Psoas muscle (tissue), 7 donors: ENCODE measurements at regions not wholly inside any gene's neighbourhood (a gene's known extent, or its start where the extent isn't known, plus 50 kb on each side); places are given as distances from the start of the nearest gene placed in this dataset.

Experiments
- ATAC-seq, 4 donors: fragments of 200-7000 bp; cut with Tn5 transposase; one replicate each; pipeline ENCODE4 v1.9.1; 2020; ENCODE audit warnings: moderate library complexity in 3 of 4, mild to moderate bottlenecking in 2 of 4
- DNase-seq, 2 donors: peaks; one replicate each; pipeline ENCODE4 v3.0.0-alpha.2; 2020
- H3K27ac ChIP-seq: fragments of 200-600 bp; one replicate; pipeline ENCODE4 v1.8.0; 2022
- H3K27me3 ChIP-seq, 3 donors: fragments of 200-600 bp in 1 of 3; one replicate each; pipeline versions ENCODE4 v1.6.1 to v1.8.0; 2013 to 2022; ENCODE audit warnings: low read length in 2 of 3, mild to moderate bottlenecking in 2 of 3, moderate library complexity in 1 of 3; ENCODE audit not compliant: insufficient read depth in 3 of 3
- H3K36me3 ChIP-seq, 2 donors: fragments of 200-600 bp in 1 of 2; one replicate each; pipeline versions ENCODE4 v1.6.1 to v1.8.0; 2013 to 2022; ENCODE audit warnings: low read depth in 1 of 2, mild to moderate bottlenecking in 1 of 2, moderate library complexity in 1 of 2; ENCODE audit not compliant: insufficient read depth in 1 of 2
- H3K4me1 ChIP-seq: fragments of 200-600 bp; one replicate; pipeline ENCODE4 v1.8.0; 2022
- H3K4me3 ChIP-seq: fragments of 200-600 bp; one replicate; pipeline ENCODE4 v1.8.0; 2022; ENCODE audit warnings: mild to moderate bottlenecking
- H3K9me3 ChIP-seq: fragments of 200-600 bp; one replicate; pipeline ENCODE4 v1.8.0; 2022
- WGBS, 3 donors: extraction: QIAGEN DNeasy Blood & Tissue Kit; methylation state at CpG; one replicate each; pipeline versions ENCODE4 v1.1.6 to v1.1.7; 2013; 5-methylcytosine and 5-hydroxymethylcytosine counted together
- intact Hi-C, 2 donors: fragments of 100-400 bp; cut with DNase I; formaldehyde crosslinking; loops; one replicate each; pipeline versions ENCODE4 v1.11.0 to v1.14.2; 2022
- TF ChIP-seq, protein P1 (sequence below): fragments of 200-600 bp; IDR thresholded peaks from one replicate; pipeline ENCODE4 v1.8.0; 2022; ENCODE audit warnings: antibody characterized with exemption
- donor health status: healthy with polysubstance abuse.
- donor health status: DM: no; HTN: no; CAD: no; lungs with moderate emphysema.
- donor health status: Bipolar disorder and iron deficiency.
- donor health status: healthy.
- donor health status: DM: yes; HTN: yes; CAD: no.
- donor health status: DM: no; HTN: no; CAD: no.
- donor health status: DM: yes; HTN: yes; CAD: no.

DNA sequence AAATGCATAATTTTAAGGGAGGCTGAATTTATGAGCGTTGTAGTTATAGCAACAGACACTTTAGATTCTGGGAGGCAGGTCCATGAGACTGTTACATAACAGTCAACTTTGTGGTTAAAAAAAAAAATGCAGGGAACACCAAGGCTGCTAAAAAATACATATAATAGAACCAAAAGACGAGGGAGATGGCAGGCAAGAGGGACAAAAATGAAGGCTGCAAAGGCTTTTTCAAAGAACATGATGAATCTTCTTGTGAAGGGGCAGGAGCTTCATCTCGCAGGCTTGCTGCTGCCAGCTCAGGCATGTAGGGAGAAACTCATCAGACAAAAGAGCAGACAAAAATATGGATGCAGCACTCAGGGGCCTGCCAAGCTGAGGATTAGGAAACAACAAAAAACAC lies 243.9 kb downstream of the SHQ1 start:
- H3K4me3 ChIP-seq: no peak overlapping the region
- no peak for ATAC-seq
- intact Hi-C loops: no loop called here
- no peaks in the 10 kb centered on the region for H3K4me1 ChIP-seq
- WGBS, 3 donors: 74 to 76% (median 75%) methylated on average over 3 of the region's 3 CpGs
- TF ChIP-seq, protein P1, sequence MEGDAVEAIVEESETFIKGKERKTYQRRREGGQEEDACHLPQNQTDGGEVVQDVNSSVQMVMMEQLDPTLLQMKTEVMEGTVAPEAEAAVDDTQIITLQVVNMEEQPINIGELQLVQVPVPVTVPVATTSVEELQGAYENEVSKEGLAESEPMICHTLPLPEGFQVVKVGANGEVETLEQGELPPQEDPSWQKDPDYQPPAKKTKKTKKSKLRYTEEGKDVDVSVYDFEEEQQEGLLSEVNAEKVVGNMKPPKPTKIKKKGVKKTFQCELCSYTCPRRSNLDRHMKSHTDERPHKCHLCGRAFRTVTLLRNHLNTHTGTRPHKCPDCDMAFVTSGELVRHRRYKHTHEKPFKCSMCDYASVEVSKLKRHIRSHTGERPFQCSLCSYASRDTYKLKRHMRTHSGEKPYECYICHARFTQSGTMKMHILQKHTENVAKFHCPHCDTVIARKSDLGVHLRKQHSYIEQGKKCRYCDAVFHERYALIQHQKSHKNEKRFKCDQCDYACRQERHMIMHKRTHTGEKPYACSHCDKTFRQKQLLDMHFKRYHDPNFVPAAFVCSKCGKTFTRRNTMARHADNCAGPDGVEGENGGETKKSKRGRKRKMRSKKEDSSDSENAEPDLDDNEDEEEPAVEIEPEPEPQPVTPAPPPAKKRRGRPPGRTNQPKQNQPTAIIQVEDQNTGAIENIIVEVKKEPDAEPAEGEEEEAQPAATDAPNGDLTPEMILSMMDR: no peak
- no peaks in the 10 kb centered on the region for H3K36me3 ChIP-seq
- DNase-seq: no peak
- H3K27me3 ChIP-seq: no peaks in the 10 kb centered on the region
- H3K9me3 ChIP-seq: no peaks in the 10 kb centered on the region
- H3K27ac ChIP-seq: no peak overlapping the region

DNA sequence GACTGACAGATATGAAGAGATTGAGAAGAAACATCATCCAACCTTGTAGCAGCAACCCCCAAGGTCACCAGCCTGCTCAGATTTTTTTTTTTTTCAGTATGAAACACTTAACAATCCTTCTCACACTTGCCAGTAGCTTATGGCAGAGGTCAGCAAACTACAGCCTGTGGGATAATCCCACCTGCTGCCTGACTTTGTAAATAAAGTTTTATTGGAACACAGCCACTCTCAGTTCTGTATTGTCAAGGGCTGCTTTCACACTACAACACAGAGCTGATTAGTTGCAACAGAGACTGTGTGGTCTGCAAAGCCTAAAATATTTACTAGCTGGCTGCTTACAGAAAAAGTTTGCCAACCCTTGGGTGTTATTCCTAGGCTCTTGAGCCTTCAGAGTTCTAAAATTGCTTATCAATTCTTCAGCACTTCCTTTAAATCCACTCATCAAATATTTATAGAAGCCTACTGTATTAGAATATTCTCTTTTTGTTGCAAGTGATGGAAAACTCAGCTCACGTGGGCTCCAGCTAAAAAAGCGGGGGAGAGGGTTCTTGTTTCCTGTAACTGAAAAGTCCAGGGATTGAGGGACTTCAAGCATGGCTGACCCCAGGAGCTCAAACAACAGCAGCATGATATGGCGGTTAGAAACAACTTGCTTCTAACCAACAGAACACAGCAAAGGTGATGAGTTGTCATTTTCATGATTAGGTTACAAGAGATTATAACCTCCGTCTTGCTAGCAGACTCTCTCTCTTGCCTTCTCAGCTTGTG lies 246.1 kb downstream of the SHQ1 start:
- Histone ChIP-seq H3K9me3 (no peaks in the 10 kb centered on the region), H3K36me3 (no peaks in the 10 kb centered on the region), H3K4me1 (no peaks in the 10 kb centered on the region), H3K27ac (no peak overlapping the region), H3K4me3 (no peak overlapping the region), H3K27me3 (no peaks in the 10 kb centered on the region)
- intact Hi-C loops: no loop called here
- TF ChIP-seq, protein P1: no peak
- WGBS, 3 donors: 84 to 94% (median 89%) methylated on average over 4 of the region's 4 CpGs
- no peak for ATAC-seq
- DNase-seq: no peak

DNA sequence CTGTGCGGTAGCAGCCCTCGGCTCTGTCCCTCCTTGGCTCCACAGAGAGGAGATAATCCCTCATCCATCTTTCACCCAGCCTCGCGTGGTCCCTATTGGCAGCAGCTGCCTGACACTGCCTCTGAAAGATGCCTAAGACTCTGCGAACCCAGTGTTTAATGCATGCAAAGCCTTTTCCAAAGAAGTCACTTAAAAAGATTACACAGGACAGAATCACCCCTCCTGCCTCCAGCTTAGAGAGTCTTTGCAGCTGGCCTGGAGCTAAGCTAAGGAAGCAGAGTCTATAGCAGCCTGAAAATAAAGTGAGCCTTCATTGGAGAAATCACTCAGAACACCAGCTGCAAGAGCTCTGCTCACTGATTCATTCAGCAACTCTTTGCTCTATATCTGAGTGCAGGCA lies 247.2 kb downstream of the SHQ1 start:
- no peak overlapping the region for H3K27ac ChIP-seq
- ATAC-seq: no peak
- H3K4me3 ChIP-seq: no peak overlapping the region
- WGBS, 3 donors: 61 to 76% (median 71%) methylated on average over 5 of the region's 5 CpGs
- intact Hi-C loops: no loop called here
- no peaks in the 10 kb centered on the region for H3K36me3 ChIP-seq
- H3K4me1 ChIP-seq: no peaks in the 10 kb centered on the region
- TF ChIP-seq, protein P1: no peak
- H3K9me3 ChIP-seq: no peaks in the 10 kb centered on the region
- DNase-seq: no peak
- H3K27me3 ChIP-seq: no peaks in the 10 kb centered on the region

DNA sequence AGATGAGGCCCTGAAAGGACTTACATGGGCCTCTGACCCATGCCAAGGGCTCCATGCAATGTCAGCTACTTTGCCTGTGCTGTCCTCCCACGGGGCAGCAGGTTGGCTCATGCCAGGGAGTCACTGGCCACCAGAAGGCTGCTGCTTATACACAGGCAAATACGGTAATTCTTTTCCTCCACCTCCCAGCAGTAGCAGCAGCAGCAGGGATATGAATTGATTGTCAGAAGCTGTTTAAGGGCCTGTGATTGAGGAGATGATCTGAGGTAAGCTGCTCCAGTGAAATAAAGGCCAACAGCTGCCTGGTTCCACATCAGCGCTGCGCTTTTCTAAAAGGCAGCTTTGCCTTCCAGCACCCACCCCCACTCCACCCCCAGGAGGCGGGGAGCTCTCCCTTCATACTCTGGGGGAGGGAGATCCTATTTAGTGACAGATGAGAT lies 250.5 kb downstream of the SHQ1 start:
- DNase-seq (no peak), ATAC-seq (no peak)
- 20 to 25% (median 23%) methylated on average over 5 of the region's 5 CpGs for WGBS, 3 donors
- Histone ChIP-seq H3K9me3 (no peaks in the 10 kb centered on the region), H3K36me3 (no peaks in the 10 kb centered on the region), H3K27me3 (no peaks in the 10 kb centered on the region), H3K4me3 (no peak overlapping the region), H3K27ac (no peak overlapping the region), H3K4me1 (no peaks in the 10 kb centered on the region)
- TF ChIP-seq, protein P1: no peak
- intact Hi-C loops: no loop called here

DNA sequence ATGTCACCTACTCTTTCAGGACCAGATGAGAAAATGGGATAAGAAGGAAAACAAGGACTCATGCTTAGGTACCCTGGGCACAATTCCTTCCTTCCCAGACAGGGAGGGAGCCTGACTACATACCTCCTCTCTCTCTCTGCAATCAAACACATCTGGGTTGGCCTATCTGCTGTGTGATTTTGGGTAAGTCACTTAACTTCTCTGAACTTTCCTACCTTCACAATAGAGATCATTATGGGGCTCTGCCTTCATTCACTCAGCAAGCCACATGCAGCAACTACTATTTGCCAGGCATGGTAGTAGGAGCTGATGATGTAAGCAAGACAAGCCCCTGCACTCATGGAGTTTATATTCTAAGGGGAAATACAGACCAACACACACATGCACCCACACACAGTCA lies 251.2 kb downstream of the SHQ1 start:
- no peak for ATAC-seq
- no peaks in the 10 kb centered on the region for H3K4me1 ChIP-seq
- H3K36me3 ChIP-seq: no peaks in the 10 kb centered on the region

More for the DNA sequence above, 251.2 kb downstream of the SHQ1 start:
- Histone ChIP-seq H3K27me3 (no peaks in the 10 kb centered on the region), H3K9me3 (no peaks in the 10 kb centered on the region), H3K27ac (no peak overlapping the region), H3K4me3 (no peak overlapping the region)
- intact Hi-C loops: no loop called here
- TF ChIP-seq, protein P1: no peak
- no peak for DNase-seq
